NT2/D1 (cell line): ENCODE measurements at regions not wholly inside any gene's neighbourhood (a gene's known extent, or its start where the extent isn't known, plus 50 kb on each side); places are given as distances from the start of the nearest gene placed in this dataset.

Source experiments
- SUZ12 ChIP-seq: IDR thresholded peaks from 2 replicates; pipeline ENCODE4 v1.6.1; 2011; ENCODE audit not compliant: insufficient read length, insufficient read depth; ENCODE audit errors: extremely low read depth
- YY1 ChIP-seq: IDR thresholded peaks from 2 replicates; pipeline ENCODE4 v1.6.1; 2011; ENCODE audit not compliant: insufficient read length, insufficient read depth
- ZNF274 ChIP-seq: IDR thresholded peaks from 2 replicates; pipeline ENCODE4 v1.6.1; 2011; ENCODE audit warnings: mild to moderate bottlenecking, low read depth, low read length

DNA sequence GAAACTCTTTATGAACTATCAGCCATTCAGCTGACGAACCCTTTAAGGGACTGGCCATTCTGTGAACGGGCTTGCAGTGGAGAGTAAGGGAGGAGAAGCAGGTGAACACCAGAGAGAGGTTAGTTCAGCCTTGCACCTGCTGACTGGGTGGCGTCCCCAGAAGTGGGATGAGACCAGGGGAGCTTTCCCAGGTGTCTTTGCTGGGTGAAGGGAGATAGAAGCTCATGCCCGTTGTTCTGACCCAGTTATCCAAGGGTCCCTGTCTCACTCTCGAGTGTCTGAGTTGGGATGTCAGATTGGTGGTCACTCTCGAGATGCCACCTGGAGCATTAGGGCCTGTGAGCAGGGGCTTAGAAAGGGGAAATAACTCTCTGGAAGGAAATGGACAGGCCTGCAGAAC is 68.7 kb downstream of the MSX2 start:
- no peak for TF ChIP-seq ZNF274
- TF ChIP-seq YY1 = no peak
- no peak for TF ChIP-seq SUZ12
